BLaER1 treated with 17β-estradiol and CSF1 and Interleukin-3, amounts not matched to agents 10 nM and 100 nM (cell line): ENCODE measurements at regions not wholly inside any gene's neighbourhood (a gene's known extent, or its start where the extent isn't known, plus 50 kb on each side); places are given as distances from the start of the nearest gene placed in this dataset.

Experiments used
- H3K27ac ChIP-seq, 11 experiments: shearing (Covaris generic); formaldehyde crosslinking; 2 replicates each; pipeline ENCODE4 v1.8.1; 2022
- H3K27me3 ChIP-seq, 11 experiments: shearing (Covaris generic); formaldehyde crosslinking; 2 replicates each; pipeline ENCODE4 v1.8.1; 2022
- H3K36me3 ChIP-seq, 11 experiments: shearing (Covaris generic); formaldehyde crosslinking; 2 replicates each; pipeline ENCODE4 v1.8.1; 2022
- H3K4me1 ChIP-seq, 10 experiments: shearing (Covaris generic); formaldehyde crosslinking; 2 replicates each; pipeline ENCODE4 v1.8.1; 2022
- H3K4me2 ChIP-seq, 11 experiments: shearing (Covaris generic); formaldehyde crosslinking; 2 replicates each; pipeline ENCODE4 v1.8.1; 2022
- H3K4me3 ChIP-seq, 10 experiments: shearing (Covaris generic); formaldehyde crosslinking; 2 replicates each; pipeline ENCODE4 v1.8.1; 2022
- H3K9ac ChIP-seq, 11 experiments: shearing (Covaris generic); formaldehyde crosslinking; 2 replicates each; pipeline ENCODE4 v1.8.1; 2022
- H3K9me3 ChIP-seq, 11 experiments: shearing (Covaris generic); formaldehyde crosslinking; replicated peaks in 1 of 11; 2 replicates each; pipeline ENCODE4 v1.8.1; 2022
- H4K20me1 ChIP-seq, 11 experiments: shearing (Covaris generic); formaldehyde crosslinking; 2 replicates each; pipeline ENCODE4 v1.8.1; 2022
- Cebpa-rat ChIP-seq, 11 experiments: shearing (Covaris generic); IDR thresholded peaks; 2 replicates each; pipeline ENCODE4 v1.8.1; 2022

- Histone ChIP-seq H3K9me3 (peaks cover 25 to 47% (median 34%) of the 10 kb centered on the region in 11 experiments), H3K27ac (peak overlapping the region in 2 of 11 experiments; percentile 16 to 47; a peak in 4 of 22 replicates), H3K4me3 (no peak overlapping the region), H3K9ac (no peak overlapping the region), H3K36me3 (no peaks in the 10 kb centered on the region; a peak in 1 of 22 replicates), H3K4me2 (peak overlapping the region in 9 of 11 experiments; percentile 5 to 79 (median 45); a peak in 15 of 22 replicates), H4K20me1 (no peaks in the 10 kb centered on the region), H3K4me1 (peaks cover 0 to 29% (median 18%) of the 10 kb centered on the region in 10 experiments; a peak in 17 of 20 replicates), H3K27me3 (no peaks in the 10 kb centered on the region)
- no peak for TF ChIP-seq Cebpa-rat (IDR thresholded peaks at IDR 0.05)
These were observed 54.2 kb downstream of the MSX1 start for GRCh38 chr4:4913628-4914027.

- H3K4me3 ChIP-seq = no peak overlapping the region
- peak in 3 of 11 experiments; percentile 35 to 57 (median 39); a peak in 3 of 22 replicates for TF ChIP-seq Cebpa-rat (IDR thresholded peaks at IDR 0.05)
- no peaks in the 10 kb centered on the region for H3K27me3 ChIP-seq
- no peak overlapping the region for H3K9ac ChIP-seq
- H3K4me1 ChIP-seq = peaks cover 0 to 29% (median 18%) of the 10 kb centered on the region in 10 experiments; a peak in 17 of 20 replicates
- H3K4me2 ChIP-seq = peak overlapping the region in 10 of 11 experiments; percentile 5 to 79 (median 41); a peak in 17 of 22 replicates
- peak overlapping the region in 6 of 11 experiments; percentile 15 to 47 (median 25); a peak in 9 of 22 replicates for H3K27ac ChIP-seq
- no peaks in the 10 kb centered on the region for H4K20me1 ChIP-seq
- peaks cover 25 to 51% (median 35%) of the 10 kb centered on the region in 11 experiments for H3K9me3 ChIP-seq
- H3K36me3 ChIP-seq = no peaks in the 10 kb centered on the region; a peak in 1 of 22 replicates
These were observed 54.8 kb downstream of the MSX1 start for GRCh38 chr4:4914059-4914820.

- H3K27me3 ChIP-seq = no peaks in the 10 kb centered on the region
- no peaks in the 10 kb centered on the region; a peak in 1 of 22 replicates for H3K36me3 ChIP-seq
- H3K9me3 ChIP-seq = peaks cover 25 to 60% (median 38%) of the 10 kb centered on the region in 11 experiments
- H3K9ac ChIP-seq = no peak overlapping the region
- H3K27ac ChIP-seq = peak overlapping the region in 4 of 11 experiments; percentile 17 to 47 (median 25); a peak in 7 of 22 replicates
- H3K4me3 ChIP-seq = no peak overlapping the region
- H3K4me1 ChIP-seq = peaks cover 0 to 38% (median 18%) of the 10 kb centered on the region in 10 experiments; a peak in 17 of 20 replicates
- no peaks in the 10 kb centered on the region for H4K20me1 ChIP-seq
- H3K4me2 ChIP-seq = peak overlapping the region in 9 of 11 experiments; percentile 5 to 79 (median 45); a peak in 14 of 22 replicates
- TF ChIP-seq Cebpa-rat (IDR thresholded peaks at IDR 0.05) = no peak
These were observed 55.7 kb downstream of the MSX1 start for GRCh38 chr4:4914965-4915845.

GRCh38 chr4:4918067-4918466 lies 58.6 kb downstream of the MSX1 start:
- H3K9ac ChIP-seq = no peak overlapping the region
- H3K36me3 ChIP-seq = no peaks in the 10 kb centered on the region; a peak in 1 of 22 replicates
- peaks cover 24 to 72% (median 42%) of the 10 kb centered on the region in 11 experiments for H3K9me3 ChIP-seq
- H3K4me1 ChIP-seq = peaks cover 16 to 54% (median 40%) of the 10 kb centered on the region in 10 experiments
- no peak overlapping the region for H3K4me2 ChIP-seq
- H3K27ac ChIP-seq = no peak overlapping the region
- H4K20me1 ChIP-seq = no peaks in the 10 kb centered on the region
- H3K4me3 ChIP-seq = no peak overlapping the region
- TF ChIP-seq Cebpa-rat (IDR thresholded peaks at IDR 0.05) = no peak
- no peaks in the 10 kb centered on the region for H3K27me3 ChIP-seq

GRCh38 chr4:4919927-4920326 lies 60.5 kb downstream of the MSX1 start:
- H3K4me1 ChIP-seq = peaks cover 19 to 50% (median 32%) of the 10 kb centered on the region in 10 experiments
- H3K9me3 ChIP-seq = peaks cover 39 to 90% (median 59%) of the 10 kb centered on the region in 11 experiments
- peak overlapping the region in 2 of 11 experiments; percentile 17 to 20; a peak in 1 of 22 replicates for H3K27ac ChIP-seq
- no peak overlapping the region for H3K4me3 ChIP-seq
- H3K4me2 ChIP-seq = peak overlapping the region in 2 of 11 experiments; percentile 2 to 9; a peak in 3 of 22 replicates
- no peaks in the 10 kb centered on the region for H3K27me3 ChIP-seq
- H4K20me1 ChIP-seq = no peaks in the 10 kb centered on the region
- peaks cover 0 to 11% (median 0%) of the 10 kb centered on the region in 11 experiments; a peak in 4 of 22 replicates for H3K36me3 ChIP-seq
- no peak for TF ChIP-seq Cebpa-rat (IDR thresholded peaks at IDR 0.05)
- no peak overlapping the region for H3K9ac ChIP-seq

- Histone ChIP-seq H3K4me2 (peak overlapping the region in 7 of 11 experiments; percentile 73 to 93 (median 85); a peak in 12 of 22 replicates), H3K27me3 (no peaks in the 10 kb centered on the region), H3K27ac (peak overlapping the region in 5 of 11 experiments; percentile 75 to 86 (median 86); a peak in 10 of 22 replicates), H3K4me1 (peaks cover 19 to 44% (median 27%) of the 10 kb centered on the region in 10 experiments), H4K20me1 (no peaks in the 10 kb centered on the region), H3K9me3 (peaks cover 50 to 90% (median 67%) of the 10 kb centered on the region in 11 experiments), H3K4me3 (no peak overlapping the region), H3K9ac (no peak overlapping the region), H3K36me3 (peaks cover 0 to 13% (median 0%) of the 10 kb centered on the region in 11 experiments; a peak in 4 of 22 replicates)
- no peak for TF ChIP-seq Cebpa-rat (IDR thresholded peaks at IDR 0.05)
These were observed 61.6 kb downstream of the MSX1 start for GRCh38 chr4:4921077-4921476.

- H3K4me1 ChIP-seq = peaks cover 19 to 44% (median 27%) of the 10 kb centered on the region in 10 experiments
- H3K4me2 ChIP-seq = peak overlapping the region; percentile 53 to 93 (median 79)
- H3K9ac ChIP-seq = peak overlapping the region in 6 of 11 experiments; percentile 49 to 72 (median 60); a peak in 12 of 22 replicates
- no peaks in the 10 kb centered on the region for H4K20me1 ChIP-seq
- peak overlapping the region in 5 of 10 experiments; percentile 17 to 39 (median 30); a peak in 9 of 20 replicates for H3K4me3 ChIP-seq
- H3K27me3 ChIP-seq = no peaks in the 10 kb centered on the region
- H3K9me3 ChIP-seq = peaks cover 54 to 90% (median 67%) of the 10 kb centered on the region in 11 experiments
- H3K36me3 ChIP-seq = peaks cover 0 to 20% (median 0%) of the 10 kb centered on the region in 11 experiments; a peak in 4 of 22 replicates
- H3K27ac ChIP-seq = peak overlapping the region in 9 of 11 experiments; percentile 20 to 86 (median 77); a peak in 17 of 22 replicates
- no peak for TF ChIP-seq Cebpa-rat (IDR thresholded peaks at IDR 0.05)
These were observed 63.0 kb downstream of the MSX1 start for GRCh38 chr4:4922441-4922840.

- Histone ChIP-seq H3K4me1 (peaks cover 23 to 50% (median 32%) of the 10 kb centered on the region in 10 experiments), H3K9ac (peak overlapping the region in 2 of 11 experiments; percentile 65 to 72; a peak in 3 of 22 replicates), H3K4me3 (peak overlapping the region in 6 of 10 experiments; percentile 17 to 39 (median 26); a peak in 5 of 20 replicates), H3K9me3 (peaks cover 54 to 90% (median 66%) of the 10 kb centered on the region in 11 experiments), H3K27ac (peak overlapping the region in 8 of 11 experiments; percentile 20 to 86 (median 78); a peak in 14 of 22 replicates), H4K20me1 (no peaks in the 10 kb centered on the region), H3K4me2 (peak overlapping the region; percentile 53 to 93 (median 79)), H3K36me3 (peaks cover 0 to 20% (median 0%) of the 10 kb centered on the region in 11 experiments; a peak in 3 of 22 replicates), H3K27me3 (no peaks in the 10 kb centered on the region)
- TF ChIP-seq Cebpa-rat (IDR thresholded peaks at IDR 0.05) = no peak
These were observed 63.7 kb downstream of the MSX1 start for GRCh38 chr4:4923201-4923600.
